Right lobe of liver (tissue), 4 donors: ENCODE measurements at regions not wholly inside any gene's neighbourhood (a gene's known extent, or its start where the extent isn't known, plus 50 kb on each side); places are given as distances from the start of the nearest gene placed in this dataset.
"Not testable (repeated sequence)": the region's sequence is repeated elsewhere in the genome, so short reads cannot be mapped to it uniquely, and the experiment has no call there.

Source experiments
- POLR2A ChIP-seq: fragments of 450-650 bp; IDR thresholded peaks from one replicate; pipeline ENCODE4 v1.6.1; 2017; ENCODE audit warnings: antibody characterized with exemption, mild to moderate bottlenecking
- TF ChIP-seq, protein P1 (sequence below), 4 donors: fragments of 200-600 bp in 3 of 4; fragments of 450-650 bp in 1 of 4; IDR thresholded peaks; one replicate each; pipeline versions ENCODE4 v1.5.1 to v1.8.0; 2016 to 2022; ENCODE audit warnings: antibody characterized with exemption in 4 of 4, mild to moderate bottlenecking in 2 of 4
- donor health status: DM: no; HTN: no; CAD: no.
- donor health status: DM: no; HTN: no; CAD: no.
- donor health status: DM: no; HTN: yes; CAD: no.

DNA sequence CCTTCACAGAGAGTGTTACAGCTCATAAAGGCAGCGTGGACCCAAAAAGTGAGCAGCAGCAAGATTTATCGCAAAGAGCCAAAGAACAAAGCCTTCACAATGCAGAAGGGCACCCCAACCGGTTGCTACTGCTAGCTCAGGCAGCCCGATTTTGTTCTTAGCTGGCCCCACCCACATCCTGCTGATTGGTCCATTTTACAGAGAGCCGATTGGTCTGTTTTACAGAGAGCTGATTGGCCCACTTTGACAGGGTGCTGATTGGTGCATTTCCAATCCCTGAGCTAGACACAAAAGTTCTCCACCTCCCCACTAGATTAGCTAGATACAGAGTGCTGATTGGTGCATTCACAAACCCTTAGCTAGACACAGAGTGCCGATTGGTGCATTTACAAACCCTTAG lies 50.1 kb upstream of the SOX14 start:
- TF ChIP-seq, protein P1, sequence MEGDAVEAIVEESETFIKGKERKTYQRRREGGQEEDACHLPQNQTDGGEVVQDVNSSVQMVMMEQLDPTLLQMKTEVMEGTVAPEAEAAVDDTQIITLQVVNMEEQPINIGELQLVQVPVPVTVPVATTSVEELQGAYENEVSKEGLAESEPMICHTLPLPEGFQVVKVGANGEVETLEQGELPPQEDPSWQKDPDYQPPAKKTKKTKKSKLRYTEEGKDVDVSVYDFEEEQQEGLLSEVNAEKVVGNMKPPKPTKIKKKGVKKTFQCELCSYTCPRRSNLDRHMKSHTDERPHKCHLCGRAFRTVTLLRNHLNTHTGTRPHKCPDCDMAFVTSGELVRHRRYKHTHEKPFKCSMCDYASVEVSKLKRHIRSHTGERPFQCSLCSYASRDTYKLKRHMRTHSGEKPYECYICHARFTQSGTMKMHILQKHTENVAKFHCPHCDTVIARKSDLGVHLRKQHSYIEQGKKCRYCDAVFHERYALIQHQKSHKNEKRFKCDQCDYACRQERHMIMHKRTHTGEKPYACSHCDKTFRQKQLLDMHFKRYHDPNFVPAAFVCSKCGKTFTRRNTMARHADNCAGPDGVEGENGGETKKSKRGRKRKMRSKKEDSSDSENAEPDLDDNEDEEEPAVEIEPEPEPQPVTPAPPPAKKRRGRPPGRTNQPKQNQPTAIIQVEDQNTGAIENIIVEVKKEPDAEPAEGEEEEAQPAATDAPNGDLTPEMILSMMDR (IDR thresholded peaks at IDR 0.05), result not testable (repeated sequence)
- not testable (repeated sequence) for TF ChIP-seq POLR2A
